RPMI8226 (cell line): ENCODE measurements at regions not wholly inside any gene's neighbourhood (a gene's known extent, or its start where the extent isn't known, plus 50 kb on each side); places are given as distances from the start of the nearest gene placed in this dataset.

Source experiments
- DNase-seq: peaks from one replicate; pipeline ENCODE4 v3.0.0-alpha.2; 2015

- no peak for DNase-seq
Measured at GRCh38 chr11:88404391-88404790, 66.9 kb upstream of the CTSC start.

- no peak for DNase-seq
Measured at GRCh38 chr11:88402784-88403183, 65.2 kb upstream of the CTSC start.

GRCh38 chr11:88402192-88402715 is 64.7 kb upstream of the CTSC start:
- no peak for DNase-seq

GRCh38 chr11:88398791-88399570 is 61.4 kb upstream of the CTSC start:
- DNase-seq, result no peak

GRCh38 chr11:88398372-88398771 is 60.8 kb upstream of the CTSC start:
- DNase-seq, result no peak

GRCh38 chr11:88390254-88390653 is 52.7 kb upstream of the CTSC start:
- DNase-seq, result no peak

GRCh38 chr11:88387957-88388356 is 50.4 kb upstream of the CTSC start:
- DNase-seq, result no peak
